DMS53 (cell line): ENCODE measurements at regions not wholly inside any gene's neighbourhood (a gene's known extent, or its start where the extent isn't known, plus 50 kb on each side); places are given as distances from the start of the nearest gene placed in this dataset.
A peak's percentile ranks its signal among the peaks of the same experiment; 100 is the strongest.

Source experiments
- DNase-seq: peaks from one replicate; lab custom pipeline; 2025; lab: John Stamatoyannopoulos, UW

GRCh38 chr2:60321816-60322215, 231.6 kb downstream of the BCL11A start:
- DNase-seq = no peak

GRCh38 chr2:60320724-60321123, 232.7 kb downstream of the BCL11A start:
- no peak for DNase-seq

DNA sequence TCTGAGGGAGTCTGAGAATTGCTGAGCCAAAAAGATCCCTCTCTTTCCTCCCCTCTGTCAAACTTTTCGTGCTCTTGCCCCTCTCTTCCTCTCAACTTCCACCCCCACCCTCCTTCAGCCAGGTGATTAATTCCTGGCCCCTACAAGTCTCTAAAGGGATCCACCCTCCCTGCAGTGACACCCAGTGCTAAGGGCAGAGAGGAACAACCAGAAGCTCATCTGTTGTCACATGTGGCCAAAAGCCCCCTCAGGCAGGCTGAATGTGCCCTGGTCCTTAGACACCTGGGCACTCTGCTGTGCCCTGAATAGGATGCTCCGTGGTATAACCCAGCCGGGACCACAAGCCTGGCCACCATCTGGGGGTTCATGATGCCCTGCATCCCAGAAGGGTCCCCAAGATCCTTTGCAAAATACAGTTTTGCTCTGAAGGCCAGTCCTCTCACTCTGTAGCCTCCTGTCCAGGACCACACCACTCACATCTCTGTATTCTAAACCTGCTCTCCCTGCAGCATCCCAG, 234.4 kb downstream of the BCL11A start:
- DNase-seq = no peak

DNA sequence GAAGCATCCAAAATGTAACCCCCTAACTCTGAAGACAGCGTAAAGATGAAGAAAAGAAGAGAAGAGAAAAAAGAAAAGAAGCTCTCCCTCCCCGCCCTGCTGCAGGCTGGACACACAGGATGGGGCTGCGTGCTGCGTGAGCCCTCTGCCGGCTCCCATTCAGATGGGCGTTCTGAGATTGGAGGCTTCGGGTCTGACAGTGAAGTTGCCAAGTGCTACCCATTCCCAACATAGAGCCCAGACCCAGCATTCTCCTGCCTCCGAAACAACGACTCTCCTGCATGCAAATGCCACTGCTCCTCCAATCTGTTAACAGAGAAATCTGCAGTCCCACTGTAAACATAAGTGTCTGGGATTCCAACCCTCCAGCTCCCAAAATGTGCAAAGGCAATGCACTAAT, 234.9 kb downstream of the BCL11A start:
- DNase-seq = no peak

DNA sequence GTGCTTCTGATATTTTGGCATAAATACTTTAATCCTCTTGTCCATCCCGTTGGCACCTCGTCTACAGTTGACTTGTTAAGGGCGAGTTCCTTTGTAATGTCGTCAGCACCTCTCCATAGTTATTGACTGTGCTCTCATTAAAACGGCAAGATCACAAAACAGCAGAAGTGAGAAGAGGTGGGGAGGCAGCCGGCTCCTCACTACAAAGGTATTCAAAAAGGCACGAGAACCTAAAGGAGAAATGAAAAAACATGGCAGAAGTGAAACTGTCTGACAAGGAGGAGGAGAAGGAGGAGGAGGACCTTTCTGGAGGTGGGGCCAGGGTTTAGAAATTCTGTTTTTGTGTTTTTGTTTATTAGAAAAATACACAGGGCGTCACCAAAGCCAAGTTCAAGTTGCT, 235.6 kb downstream of the BCL11A start:
- DNase-seq = no peak

DNA sequence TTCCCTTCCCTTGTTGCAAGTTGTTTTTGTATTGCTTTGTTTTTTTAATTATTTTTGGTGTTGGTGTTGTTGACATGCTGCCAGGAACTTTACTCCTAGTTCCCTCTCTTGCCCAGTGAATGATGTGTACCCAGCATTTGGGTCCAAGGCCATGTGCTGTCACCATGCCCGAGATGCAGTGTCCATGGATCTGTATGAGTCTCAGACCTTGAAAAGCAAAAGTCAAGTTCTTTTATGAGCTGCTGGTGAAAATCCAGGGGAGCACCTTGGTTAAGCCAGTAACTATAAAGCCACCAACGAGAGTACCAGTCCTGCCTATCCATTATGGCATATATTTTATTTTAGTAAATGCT, 236.4 kb downstream of the BCL11A start:
- DNase-seq = no peak

DNA sequence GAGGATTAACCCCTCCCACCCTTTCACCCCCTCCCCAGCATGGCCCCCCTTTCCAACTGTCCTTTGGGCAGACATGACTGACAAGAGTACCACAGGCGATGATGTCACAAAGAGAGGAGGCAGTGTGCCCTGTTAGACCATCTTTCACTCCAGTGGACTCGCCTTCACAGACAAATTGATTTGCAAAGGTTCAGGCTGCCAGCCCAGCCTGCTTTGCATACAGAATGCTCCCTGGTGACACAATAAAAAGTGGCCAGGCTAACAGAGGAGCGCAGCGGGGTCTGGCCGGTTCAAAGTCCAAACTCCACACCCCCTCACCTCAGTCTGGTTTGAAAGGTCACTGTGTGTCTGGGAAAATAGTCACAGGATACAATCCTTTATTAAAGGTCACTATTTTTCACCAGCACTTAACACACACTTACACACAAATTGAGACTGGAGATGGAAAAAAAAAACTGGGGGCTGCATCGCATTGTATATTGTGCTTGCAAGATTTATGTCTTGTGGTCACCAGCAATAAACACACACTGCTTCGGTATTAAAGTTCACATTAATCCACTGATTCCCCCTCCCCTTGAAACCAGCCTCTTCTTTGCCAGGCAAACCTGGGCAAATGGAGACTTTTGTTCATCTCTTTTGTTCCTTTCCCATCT, 236.9 kb downstream of the BCL11A start:
- DNase-seq = no peak

DNA sequence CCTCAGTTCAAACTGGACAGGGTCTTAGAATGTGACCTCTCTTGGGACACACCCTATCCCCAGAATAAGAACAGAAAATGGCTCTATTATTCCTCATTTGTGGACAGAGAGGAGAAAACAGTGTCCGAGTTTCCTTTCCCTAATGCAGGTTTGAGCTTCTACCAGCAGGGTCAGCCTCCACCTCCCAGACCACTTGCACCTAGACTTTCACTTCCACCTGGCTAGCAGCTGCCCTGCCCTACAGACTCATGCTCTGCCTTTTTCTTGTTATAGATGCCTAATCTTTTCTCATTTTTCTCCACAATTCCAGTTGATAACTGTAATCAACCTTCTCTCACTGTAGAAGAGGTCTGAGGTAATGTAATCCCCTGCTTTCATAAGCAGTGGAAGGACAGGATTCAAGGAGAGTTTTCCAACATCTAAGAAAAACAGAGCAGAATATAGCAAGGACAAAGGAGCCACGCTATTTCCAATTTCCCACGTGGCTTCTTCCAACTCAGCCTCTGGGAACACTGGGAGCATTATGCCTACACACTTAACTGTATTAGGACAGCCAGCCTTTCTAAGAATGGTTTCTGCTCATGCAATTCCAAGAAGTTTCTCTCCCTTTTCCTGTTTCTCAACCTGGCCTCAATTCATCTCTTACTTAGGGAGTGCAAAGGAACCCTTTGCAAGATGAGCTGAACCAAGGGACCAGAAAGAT, 239.8 kb downstream of the BCL11A start:
- DNase-seq = no peak

DNA sequence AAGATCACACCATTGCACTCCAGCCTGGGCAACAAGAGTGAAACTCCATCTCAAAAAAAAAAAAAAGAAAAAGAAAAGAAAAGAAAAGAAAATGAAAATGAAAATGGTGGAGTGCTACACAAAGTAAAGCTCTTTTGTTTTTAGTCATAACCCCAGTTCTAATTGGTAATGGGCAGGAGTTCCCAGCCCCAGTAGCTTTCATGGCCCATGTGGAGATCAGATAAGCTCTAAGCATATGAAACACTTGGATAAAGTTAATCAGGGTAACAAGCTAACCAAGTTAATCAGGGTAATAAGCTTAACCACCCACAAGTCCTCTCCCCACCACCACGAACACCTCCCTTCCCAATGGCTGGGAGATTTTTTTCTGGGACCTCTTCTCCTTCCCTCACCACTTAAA, 240.8 kb downstream of the BCL11A start:
- no peak for DNase-seq

GRCh38 chr2:60311524-60311923, 241.9 kb downstream of the BCL11A start:
- DNase-seq = no peak

GRCh38 chr2:60309941-60310660, 243.4 kb downstream of the BCL11A start:
- no peak for DNase-seq

GRCh38 chr2:60309336-60309735, 244.1 kb downstream of the BCL11A start:
- no peak for DNase-seq

DNA sequence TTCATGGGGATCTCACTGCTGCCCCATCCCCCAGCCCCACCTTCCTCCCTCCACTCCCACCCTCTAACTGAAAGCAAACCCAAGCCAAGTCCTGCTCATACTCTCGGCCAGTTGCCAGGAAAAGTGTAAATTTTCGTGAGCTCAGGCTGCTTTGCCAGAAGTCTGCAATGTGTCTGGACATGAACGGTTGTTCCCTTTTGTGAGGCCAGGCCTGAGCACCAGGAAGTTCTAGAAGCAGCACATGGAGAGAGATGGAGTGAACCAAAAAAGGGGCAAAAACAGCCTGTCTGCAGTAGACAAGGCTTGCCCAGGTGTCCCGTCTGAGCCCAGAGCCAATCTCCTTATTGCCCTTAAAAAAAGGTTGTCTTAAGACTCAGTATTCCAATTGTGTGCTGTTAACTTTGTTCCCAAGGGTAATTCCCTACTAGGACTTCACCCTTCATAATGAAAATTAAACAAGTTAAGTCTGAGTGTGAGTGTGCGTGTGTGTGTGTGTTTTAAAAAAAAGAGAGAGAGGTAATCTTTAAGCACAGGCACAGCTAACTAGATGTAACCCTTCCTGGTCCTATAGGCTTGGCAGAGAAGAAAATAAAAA, 247.1 kb downstream of the BCL11A start:
- no peak for DNase-seq

DNA sequence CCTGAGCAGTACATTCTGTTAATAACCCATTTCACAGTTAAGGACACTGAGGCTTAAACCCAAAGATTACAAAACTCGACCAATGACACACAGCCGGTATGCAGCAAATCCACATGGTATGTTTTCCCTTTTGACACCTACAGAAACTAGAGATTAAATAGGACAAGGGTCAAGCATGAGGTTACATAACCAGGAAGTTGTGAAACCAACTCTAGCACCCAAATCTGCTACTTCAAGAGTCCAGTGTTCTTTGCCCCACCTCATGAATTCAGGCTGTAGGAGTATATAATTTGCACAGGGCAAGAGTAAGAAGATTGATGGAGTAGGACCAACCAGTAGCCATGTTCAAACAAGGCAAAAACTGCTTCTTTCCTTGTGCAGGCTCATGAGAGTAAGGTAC, 249.8 kb downstream of the BCL11A start:
- DNase-seq = peak; percentile 6

- DNase-seq = peak; percentile 13
Measured at GRCh38 chr2:60302377-60303126, 250.9 kb downstream of the BCL11A start.

GRCh38 chr2:60301726-60302125, 251.7 kb downstream of the BCL11A start:
- no peak for DNase-seq

GRCh38 chr2:60299179-60299578, 254.3 kb downstream of the BCL11A start:
- DNase-seq = peak; percentile 36

- DNase-seq = no peak
Measured at GRCh38 chr2:60298006-60298696, 255.3 kb downstream of the BCL11A start.

GRCh38 chr2:60297296-60298005, 256.0 kb downstream of the BCL11A start:
- DNase-seq = no peak

GRCh38 chr2:60296219-60296955, 257.1 kb downstream of the BCL11A start:
- no peak for DNase-seq
